SK-N-SH (cell line): ENCODE measurements at regions not wholly inside any gene's neighbourhood (a gene's known extent, or its start where the extent isn't known, plus 50 kb on each side); places are given as distances from the start of the nearest gene placed in this dataset.

Experiments used
- CTCF ChIA-PET: fragments of 300-600, 350-600 bp; formaldehyde crosslinking; extraction: SDS; loops from one replicate; lab custom pipeline; 2021; lab: Yijun Ruan, JAX
- POLR2A ChIA-PET: fragments of 350-600 bp; sonication (Branson Sonifier 250); formaldehyde crosslinking; extraction: SDS; loops from one replicate; lab custom pipeline; 2020; ENCODE audit warnings: antibody characterized with exemption, inconsistent platforms; lab: Yijun Ruan, JAX
- DNase-seq: peaks from one replicate; pipeline ENCODE4 v3.0.0; 2012
- H2AFZ ChIP-seq: fragments of 200-600 bp; sonication (generic); 2 replicates; pipeline ENCODE4 v1.8.1; 2016; ENCODE audit warnings: antibody characterized with exemption, mild to moderate bottlenecking, low read depth
- H3F3A ChIP-seq: fragments of 200-600 bp; sonication (generic); replicated peaks from 2 replicates; pipeline ENCODE3; 2016; ENCODE audit warnings: antibody characterized with exemption, mild to moderate bottlenecking; ENCODE audit not compliant: insufficient read depth
- H3K27ac ChIP-seq, 2 experiments: fragments of 200-500 bp in 1 of 2; fragments of 200-600 bp in 1 of 2; sonication (Bioruptor generic) in 1 of 2; sonication (generic), shearing (Covaris generic) in 1 of 2; 2 replicates each; pipeline versions ENCODE4 v1.5.1 to v1.6.1; 2014 to 2016; ENCODE audit warnings: low read depth in 2 of 2, inconsistent platforms in 1 of 2, low read length in 1 of 2, mild to moderate bottlenecking in 1 of 2, mixed read lengths in 1 of 2
- H3K27me3 ChIP-seq: fragments of 200-600 bp; sonication (generic), shearing (Covaris generic); 2 replicates; pipeline ENCODE4 v1.6.1; 2016; ENCODE audit warnings: mixed run types; ENCODE audit not compliant: insufficient read depth
- H3K36me3 ChIP-seq, 2 experiments: fragments of 200-500 bp in 1 of 2; fragments of 200-600 bp in 1 of 2; sonication (Bioruptor generic) in 1 of 2; sonication (generic) in 1 of 2; replicated peaks in 1 of 2; 2 replicates each; pipeline versions ENCODE3 to v1.5.1; 2014 to 2016; ENCODE audit warnings: low read length in 1 of 2, mild to moderate bottlenecking in 1 of 2; ENCODE audit not compliant: insufficient read depth in 2 of 2, control insufficient read depth in 1 of 2
- H3K4me1 ChIP-seq, 2 experiments: fragments of 200-500 bp in 1 of 2; fragments of 200-600 bp in 1 of 2; sonication (Bioruptor generic) in 1 of 2; sonication (generic), shearing (Covaris generic) in 1 of 2; 2 replicates each; pipeline versions ENCODE4 v1.5.1 to v1.6.1; 2014 to 2016; ENCODE audit warnings: low read depth in 1 of 2, low read length in 1 of 2, mixed run types in 1 of 2; ENCODE audit not compliant: insufficient read depth in 2 of 2, control insufficient read depth in 1 of 2
- H3K4me2 ChIP-seq: fragments of 200-600 bp; sonication (generic), shearing (Covaris generic); 2 replicates; pipeline ENCODE4 v1.6.1; 2017; ENCODE audit warnings: mixed run types
- H3K4me3 ChIP-seq, 2 experiments: fragments of 200-500 bp in 1 of 2; fragments of 200-600 bp in 1 of 2; sonication (Bioruptor generic) in 1 of 2; sonication (generic), shearing (Covaris generic) in 1 of 2; 2 replicates each; pipeline versions ENCODE4 v1.5.1 to v1.8.1; 2014 to 2016; ENCODE audit warnings: low read depth in 2 of 2, inconsistent platforms in 1 of 2, low read length in 1 of 2, mild to moderate bottlenecking in 1 of 2, mixed read lengths in 1 of 2, moderate library complexity in 1 of 2
- H3K79me2 ChIP-seq: fragments of 200-600 bp; sonication (generic); 2 replicates; pipeline ENCODE4 v1.8.1; 2017; ENCODE audit warnings: mild to moderate bottlenecking; ENCODE audit not compliant: insufficient read depth
- H3K9ac ChIP-seq: fragments of 200-600 bp; sonication (generic); 2 replicates; pipeline ENCODE4 v1.6.1; 2017; ENCODE audit warnings: mixed run types
- H3K9me2 ChIP-seq: fragments of 200-600 bp; sonication (generic); 2 replicates; pipeline ENCODE4 v1.6.1; 2017; ENCODE audit warnings: mixed run types
- H3K9me3 ChIP-seq: fragments of 200-600 bp; sonication (generic); 2 replicates; pipeline ENCODE4 v1.6.1; 2017; ENCODE audit warnings: mixed run types, mild to moderate bottlenecking, moderate library complexity
- H4K20me1 ChIP-seq: fragments of 200-600 bp; sonication (generic); 2 replicates; pipeline ENCODE4 v1.6.1; 2017; ENCODE audit warnings: mild to moderate bottlenecking, mixed run types; ENCODE audit not compliant: insufficient read depth
- ELF1 ChIP-seq: IDR thresholded peaks from 2 replicates; pipeline ENCODE4 v1.4.0; 2012
- EP300 ChIP-seq, 2 experiments: IDR thresholded peaks; 2 replicates each; pipeline versions ENCODE4 v1.4.0 to v1.6.1; 2012; ENCODE audit warnings: borderline replicate concordance in 1 of 2, low read depth in 1 of 2, low read length in 1 of 2
- EZH2phosphoT487 ChIP-seq: fragments of 200-600 bp; sonication (generic); IDR thresholded peaks from 2 replicates; pipeline ENCODE4 v1.6.1; 2017; ENCODE audit warnings: low read depth, mixed run types, mild to moderate bottlenecking, antibody characterized with exemption, moderate library complexity, borderline replicate concordance
- FOSL2 ChIP-seq: IDR thresholded peaks from 2 replicates; pipeline ENCODE4 v1.4.0; 2012; ENCODE audit warnings: low read depth, mild to moderate bottlenecking, moderate library complexity, borderline replicate concordance
- FOXM1 ChIP-seq: IDR thresholded peaks from 2 replicates; pipeline ENCODE4 v1.4.0; 2012; ENCODE audit warnings: low read depth, mild to moderate bottlenecking
- GABPA ChIP-seq: IDR thresholded peaks from 2 replicates; pipeline ENCODE4 v1.4.0; 2012; ENCODE audit warnings: low read depth, mild to moderate bottlenecking
- GATA2 ChIP-seq: sonication (generic); formaldehyde crosslinking; IDR thresholded peaks from 2 replicates; pipeline ENCODE4 v1.5.0; 2020; ENCODE audit warnings: mild to moderate bottlenecking, missing genetic modification reagents
- JUND ChIP-seq: IDR thresholded peaks from 2 replicates; pipeline ENCODE4 v1.4.0; 2012
- MEF2A ChIP-seq: IDR thresholded peaks from 2 replicates; pipeline ENCODE4 v1.4.0; 2012; ENCODE audit warnings: low read depth, borderline replicate concordance
- MXI1 ChIP-seq: IDR thresholded peaks from 2 replicates; pipeline ENCODE4 v1.6.1; 2012; ENCODE audit warnings: mild to moderate bottlenecking, low read depth, low read length, improper control_type of control experiment
- NRF1 ChIP-seq: IDR thresholded peaks from 2 replicates; pipeline ENCODE4 v1.6.1; 2012; ENCODE audit warnings: low read depth, mild to moderate bottlenecking, low read length
- RAD21 ChIP-seq: IDR thresholded peaks from 2 replicates; pipeline ENCODE4 v1.6.1; 2012; ENCODE audit warnings: mild to moderate bottlenecking, low read length
- RCOR1 ChIP-seq: fragments of 150-350 bp; IDR thresholded peaks from 2 replicates; pipeline ENCODE4 v1.6.1; 2017; ENCODE audit warnings: antibody characterized with exemption, low read length
- RXRA ChIP-seq: IDR thresholded peaks from 2 replicates; pipeline ENCODE4 v1.4.0; 2012; ENCODE audit warnings: low read depth, mild to moderate bottlenecking, borderline replicate concordance
- SIN3A ChIP-seq: IDR thresholded peaks from 2 replicates; pipeline ENCODE4 v1.6.1; 2012; ENCODE audit warnings: low read depth, mild to moderate bottlenecking, low read length, moderate library complexity, borderline replicate concordance
- SMC3 ChIP-seq: IDR thresholded peaks from 2 replicates; pipeline ENCODE4 v1.6.1; 2012; ENCODE audit warnings: low read depth, low read length, improper control_type of control experiment
- TAF1 ChIP-seq: IDR thresholded peaks from 2 replicates; pipeline ENCODE4 v1.6.1; 2012; ENCODE audit warnings: low read depth, mild to moderate bottlenecking, low read length, moderate library complexity, borderline replicate concordance
- TCF12 ChIP-seq: IDR thresholded peaks from 2 replicates; pipeline ENCODE4 v1.4.0; 2012
- YY1 ChIP-seq: IDR thresholded peaks from 2 replicates; pipeline ENCODE4 v1.4.0; 2012; ENCODE audit warnings: low read depth, mild to moderate bottlenecking
- WGBS: methylation state at CpG from one replicate; pipeline ENCODE4 v1.1.6; 2017; ENCODE audit warnings: low lambda C conversion rate; 5-methylcytosine and 5-hydroxymethylcytosine counted together
- TF ChIP-seq, protein P1 (sequence below): IDR thresholded peaks from 2 replicates; pipeline ENCODE4 v1.6.1; 2012; ENCODE audit warnings: mild to moderate bottlenecking, low read depth, low read length, moderate library complexity
- TF ChIP-seq, protein P2 (sequence below): fragments of 150-350 bp; IDR thresholded peaks from 2 replicates; pipeline ENCODE4 v1.6.1; 2016; ENCODE audit warnings: mild to moderate bottlenecking, low read depth, low read length
- TF ChIP-seq, protein P3 (sequence below): IDR thresholded peaks from 2 replicates; pipeline ENCODE4 v1.4.0; 2012; ENCODE audit warnings: low read depth
- TF ChIP-seq, protein P4 (sequence below): IDR thresholded peaks from 2 replicates; pipeline ENCODE4; 2012
- TF ChIP-seq, protein P5 (sequence below): IDR thresholded peaks from 2 replicates; pipeline ENCODE4 v1.4.0; 2012; ENCODE audit warnings: low read depth, borderline replicate concordance
- TF ChIP-seq, protein P6 (sequence below): fragments of 150-350 bp; IDR thresholded peaks from 2 replicates; pipeline ENCODE4 v1.6.1; 2017; ENCODE audit warnings: antibody characterized with exemption, low read length, low read depth, borderline replicate concordance

DNA sequence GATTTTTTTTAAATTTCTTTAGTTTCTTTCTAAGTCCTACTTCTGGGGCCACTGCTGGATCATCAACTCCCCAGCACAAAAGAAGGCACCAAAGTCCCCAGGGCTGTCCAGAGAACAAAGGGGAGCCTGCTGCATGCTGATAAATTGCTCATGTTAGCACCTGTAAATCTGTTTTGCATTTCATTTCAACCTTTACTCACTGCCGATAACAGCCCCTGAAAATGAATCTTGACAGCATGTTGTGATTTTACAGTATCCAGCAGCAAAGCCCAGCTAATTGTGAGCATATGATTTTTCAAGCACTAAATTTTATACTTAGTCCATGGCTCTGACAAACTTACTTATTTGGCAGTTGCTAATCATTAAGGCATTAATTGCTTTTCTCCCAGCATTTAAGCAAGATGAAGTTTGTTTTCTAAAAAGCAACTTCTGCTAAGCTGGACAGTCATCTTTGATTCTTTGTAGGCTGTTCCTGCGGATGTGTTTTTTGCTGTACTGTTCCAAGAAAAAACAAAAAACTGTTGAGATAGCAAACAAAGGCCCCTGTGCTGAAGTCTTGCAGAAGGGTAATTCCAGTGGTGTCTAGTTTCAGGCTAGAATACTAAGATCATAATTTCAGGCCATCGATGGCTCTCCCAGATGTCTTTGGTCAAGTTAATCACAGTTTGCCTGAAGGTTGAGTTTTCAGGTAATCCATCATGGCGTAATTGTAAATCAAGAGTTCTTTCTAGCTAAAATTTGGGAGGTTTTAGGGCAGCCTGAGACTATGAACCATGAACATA, 73.1 kb upstream of the GAS1 start:
- Histone ChIP-seq H3K9me2 (no peaks in the 10 kb centered on the region), H3K79me2 (no peaks in the 10 kb centered on the region), H3F3A (no peaks in the 10 kb centered on the region), H3K36me3 (no peaks in the 10 kb centered on the region), H3K9ac (no peak overlapping the region), H3K9me3 (no peaks in the 10 kb centered on the region), H2AFZ (no peak overlapping the region), H3K4me1 (peaks cover 0 to 3% of the 10 kb centered on the region in 2 experiments; a peak in 2 of 4 replicates), H3K4me2 (no peak overlapping the region), H4K20me1 (no peaks in the 10 kb centered on the region), H3K27me3 (no peaks in the 10 kb centered on the region), H3K4me3 (no peak overlapping the region), H3K27ac (peak overlapping the region in 1 of 2 experiments; percentile 48; a peak in 2 of 4 replicates)
- 68% methylated on average over 4 of the region's 4 CpGs for WGBS
- DNase-seq = no peak
- POLR2A ChIA-PET = interaction anchor here (0.7 kb wide), 1 partner anchor 15 kb away, joined by 3 read pairs; no protein-coding TSS in a partner anchor
- CTCF ChIA-PET = interaction anchor here (0.8 to 1.0 kb wide), 2 partner anchors 35 to 72 kb away, joined by 3 to 4 read pairs; no protein-coding TSS in a partner anchor
- TF ChIP-seq, protein P1, sequence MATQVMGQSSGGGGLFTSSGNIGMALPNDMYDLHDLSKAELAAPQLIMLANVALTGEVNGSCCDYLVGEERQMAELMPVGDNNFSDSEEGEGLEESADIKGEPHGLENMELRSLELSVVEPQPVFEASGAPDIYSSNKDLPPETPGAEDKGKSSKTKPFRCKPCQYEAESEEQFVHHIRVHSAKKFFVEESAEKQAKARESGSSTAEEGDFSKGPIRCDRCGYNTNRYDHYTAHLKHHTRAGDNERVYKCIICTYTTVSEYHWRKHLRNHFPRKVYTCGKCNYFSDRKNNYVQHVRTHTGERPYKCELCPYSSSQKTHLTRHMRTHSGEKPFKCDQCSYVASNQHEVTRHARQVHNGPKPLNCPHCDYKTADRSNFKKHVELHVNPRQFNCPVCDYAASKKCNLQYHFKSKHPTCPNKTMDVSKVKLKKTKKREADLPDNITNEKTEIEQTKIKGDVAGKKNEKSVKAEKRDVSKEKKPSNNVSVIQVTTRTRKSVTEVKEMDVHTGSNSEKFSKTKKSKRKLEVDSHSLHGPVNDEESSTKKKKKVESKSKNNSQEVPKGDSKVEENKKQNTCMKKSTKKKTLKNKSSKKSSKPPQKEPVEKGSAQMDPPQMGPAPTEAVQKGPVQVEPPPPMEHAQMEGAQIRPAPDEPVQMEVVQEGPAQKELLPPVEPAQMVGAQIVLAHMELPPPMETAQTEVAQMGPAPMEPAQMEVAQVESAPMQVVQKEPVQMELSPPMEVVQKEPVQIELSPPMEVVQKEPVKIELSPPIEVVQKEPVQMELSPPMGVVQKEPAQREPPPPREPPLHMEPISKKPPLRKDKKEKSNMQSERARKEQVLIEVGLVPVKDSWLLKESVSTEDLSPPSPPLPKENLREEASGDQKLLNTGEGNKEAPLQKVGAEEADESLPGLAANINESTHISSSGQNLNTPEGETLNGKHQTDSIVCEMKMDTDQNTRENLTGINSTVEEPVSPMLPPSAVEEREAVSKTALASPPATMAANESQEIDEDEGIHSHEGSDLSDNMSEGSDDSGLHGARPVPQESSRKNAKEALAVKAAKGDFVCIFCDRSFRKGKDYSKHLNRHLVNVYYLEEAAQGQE = no peak
- TF ChIP-seq MEF2A = no peak
- TF ChIP-seq, protein P2, sequence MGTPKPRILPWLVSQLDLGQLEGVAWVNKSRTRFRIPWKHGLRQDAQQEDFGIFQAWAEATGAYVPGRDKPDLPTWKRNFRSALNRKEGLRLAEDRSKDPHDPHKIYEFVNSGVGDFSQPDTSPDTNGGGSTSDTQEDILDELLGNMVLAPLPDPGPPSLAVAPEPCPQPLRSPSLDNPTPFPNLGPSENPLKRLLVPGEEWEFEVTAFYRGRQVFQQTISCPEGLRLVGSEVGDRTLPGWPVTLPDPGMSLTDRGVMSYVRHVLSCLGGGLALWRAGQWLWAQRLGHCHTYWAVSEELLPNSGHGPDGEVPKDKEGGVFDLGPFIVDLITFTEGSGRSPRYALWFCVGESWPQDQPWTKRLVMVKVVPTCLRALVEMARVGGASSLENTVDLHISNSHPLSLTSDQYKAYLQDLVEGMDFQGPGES = no peak
- no peak for TF ChIP-seq FOSL2
- TF ChIP-seq, protein P3, sequence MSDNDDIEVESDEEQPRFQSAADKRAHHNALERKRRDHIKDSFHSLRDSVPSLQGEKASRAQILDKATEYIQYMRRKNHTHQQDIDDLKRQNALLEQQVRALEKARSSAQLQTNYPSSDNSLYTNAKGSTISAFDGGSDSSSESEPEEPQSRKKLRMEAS = no peak
- TF ChIP-seq, protein P4, sequence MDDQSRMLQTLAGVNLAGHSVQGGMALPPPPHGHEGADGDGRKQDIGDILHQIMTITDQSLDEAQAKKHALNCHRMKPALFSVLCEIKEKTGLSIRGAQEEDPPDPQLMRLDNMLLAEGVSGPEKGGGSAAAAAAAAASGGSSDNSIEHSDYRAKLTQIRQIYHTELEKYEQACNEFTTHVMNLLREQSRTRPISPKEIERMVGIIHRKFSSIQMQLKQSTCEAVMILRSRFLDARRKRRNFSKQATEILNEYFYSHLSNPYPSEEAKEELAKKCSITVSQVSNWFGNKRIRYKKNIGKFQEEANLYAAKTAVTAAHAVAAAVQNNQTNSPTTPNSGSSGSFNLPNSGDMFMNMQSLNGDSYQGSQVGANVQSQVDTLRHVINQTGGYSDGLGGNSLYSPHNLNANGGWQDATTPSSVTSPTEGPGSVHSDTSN = 0 out of 2 replicates have a peak, but pooled peaks have one; percentile 8
- peak; percentile 40; the same call in 1 of the 2 replicates for TF ChIP-seq TCF12
- no peak for TF ChIP-seq YY1
- TF ChIP-seq SIN3A = no peak
- no peak for TF ChIP-seq NRF1
- peak; percentile 59 for TF ChIP-seq GATA2 (CRISPR knock-in tag)
- TF ChIP-seq ELF1 = no peak
- TF ChIP-seq RXRA = no peak
- TF ChIP-seq FOXM1 = no peak
- TF ChIP-seq EZH2phosphoT487 = no peak
- TF ChIP-seq JUND = no peak
- TF ChIP-seq, protein P5, sequence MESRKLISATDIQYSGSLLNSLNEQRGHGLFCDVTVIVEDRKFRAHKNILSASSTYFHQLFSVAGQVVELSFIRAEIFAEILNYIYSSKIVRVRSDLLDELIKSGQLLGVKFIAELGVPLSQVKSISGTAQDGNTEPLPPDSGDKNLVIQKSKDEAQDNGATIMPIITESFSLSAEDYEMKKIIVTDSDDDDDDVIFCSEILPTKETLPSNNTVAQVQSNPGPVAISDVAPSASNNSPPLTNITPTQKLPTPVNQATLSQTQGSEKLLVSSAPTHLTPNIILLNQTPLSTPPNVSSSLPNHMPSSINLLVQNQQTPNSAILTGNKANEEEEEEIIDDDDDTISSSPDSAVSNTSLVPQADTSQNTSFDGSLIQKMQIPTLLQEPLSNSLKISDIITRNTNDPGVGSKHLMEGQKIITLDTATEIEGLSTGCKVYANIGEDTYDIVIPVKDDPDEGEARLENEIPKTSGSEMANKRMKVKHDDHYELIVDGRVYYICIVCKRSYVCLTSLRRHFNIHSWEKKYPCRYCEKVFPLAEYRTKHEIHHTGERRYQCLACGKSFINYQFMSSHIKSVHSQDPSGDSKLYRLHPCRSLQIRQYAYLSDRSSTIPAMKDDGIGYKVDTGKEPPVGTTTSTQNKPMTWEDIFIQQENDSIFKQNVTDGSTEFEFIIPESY = no peak
- TF ChIP-seq MXI1 = no peak
- TF ChIP-seq EP300 (IDR thresholded peaks at IDR 0.05; ENCODE audit: borderline replicate concordance in 1 of 2, low read depth in 1 of 2, low read length in 1 of 2) = peak in 1 of 2 experiments; percentile 67; a peak in 1 of 4 replicates
- TF ChIP-seq, protein P6, sequence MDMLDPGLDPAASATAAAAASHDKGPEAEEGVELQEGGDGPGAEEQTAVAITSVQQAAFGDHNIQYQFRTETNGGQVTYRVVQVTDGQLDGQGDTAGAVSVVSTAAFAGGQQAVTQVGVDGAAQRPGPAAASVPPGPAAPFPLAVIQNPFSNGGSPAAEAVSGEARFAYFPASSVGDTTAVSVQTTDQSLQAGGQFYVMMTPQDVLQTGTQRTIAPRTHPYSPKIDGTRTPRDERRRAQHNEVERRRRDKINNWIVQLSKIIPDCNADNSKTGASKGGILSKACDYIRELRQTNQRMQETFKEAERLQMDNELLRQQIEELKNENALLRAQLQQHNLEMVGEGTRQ = no peak
- TF ChIP-seq TAF1 = no peak
- TF ChIP-seq RAD21 = no peak
- TF ChIP-seq SMC3 = no peak
- peak; percentile 45; the same call in 1 of the 2 replicates for TF ChIP-seq RCOR1
- no peak for TF ChIP-seq GABPA
